ENCODE measurements at regions not wholly inside any gene's neighbourhood (a gene's known extent, or its start where the extent isn't known, plus 50 kb on each side); places are given as distances from the start of the nearest gene placed in this dataset.

GRCh38 chr12:61870658-61871484, 389.3 kb upstream of the USP15 start:
- Mint-ChIP-seq H3K27ac (peak overlapping the region in 1 of 8 donors; percentile 76), H3K4me1 (no peaks in the 10 kb centered on the region), H3K36me3 (no peaks in the 10 kb centered on the region), H3K9me3 (peaks cover 0 to 7% (median 2%) of the 10 kb centered on the region in 5 donors), H3K4me3 (no peak overlapping the region), H3K27me3 (peaks cover 0 to 1% of the 10 kb centered on the region in 2 donors)
- H3K36me3 ChIP-seq (ENCODE audit: insufficient read depth, low read length), result no peaks in the 10 kb centered on the region
- H3K9me3 ChIP-seq (ENCODE audit: low read length), result no peaks in the 10 kb centered on the region
- DNase-seq, result peak in 1 of 5 donors; percentile 21
- H3K27ac ChIP-seq (ENCODE audit: low read depth, low read length), result no peak overlapping the region
- ChIA-PET CTCF (no interaction called here), POLR2A (no interaction called here)
- H3K27me3 ChIP-seq (ENCODE audit: insufficient read depth, low read length, poor library complexity, severe bottlenecking), result no peaks in the 10 kb centered on the region
- H3K4me3 ChIP-seq (ENCODE audit: low read length), result no peak overlapping the region
- H3K4me1 ChIP-seq (ENCODE audit: insufficient read depth, low read length), result peaks cover 11% of the 10 kb centered on the region

- Mint-ChIP-seq H3K4me1 (no peaks in the 10 kb centered on the region), H3K27ac (peak overlapping the region in 1 of 8 donors; percentile 76), H3K9me3 (peaks cover 0 to 5% (median 2%) of the 10 kb centered on the region in 5 donors), H3K36me3 (no peaks in the 10 kb centered on the region), H3K4me3 (no peak overlapping the region), H3K27me3 (peaks cover 0 to 1% of the 10 kb centered on the region in 2 donors)
- Histone ChIP-seq H3K36me3 (ENCODE audit: insufficient read depth, low read length) (no peaks in the 10 kb centered on the region), H3K27me3 (ENCODE audit: insufficient read depth, low read length, poor library complexity, severe bottlenecking) (no peaks in the 10 kb centered on the region), H3K4me3 (ENCODE audit: low read length) (no peak overlapping the region), H3K4me1 (ENCODE audit: insufficient read depth, low read length) (peaks cover 11% of the 10 kb centered on the region), H3K9me3 (ENCODE audit: low read length) (no peaks in the 10 kb centered on the region), H3K27ac (ENCODE audit: low read depth, low read length) (no peak overlapping the region)
- POLR2A ChIA-PET, result no interaction called here
- DNase-seq, result no peak
- CTCF ChIA-PET, result no interaction called here
Observed at GRCh38 chr12:61871485-61871810, 388.8 kb upstream of the USP15 start.

GRCh38 chr12:61879229-61879628, 381.0 kb upstream of the USP15 start:
- H3K9me3 Mint-ChIP-seq, result peaks cover 0 to 21% (median 3%) of the 10 kb centered on the region in 5 donors
- H3K36me3 ChIP-seq (ENCODE audit: insufficient read depth, low read length), result no peaks in the 10 kb centered on the region
- no peaks in the 10 kb centered on the region for H3K27me3 Mint-ChIP-seq
- CTCF ChIA-PET, result no interaction called here
- H3K27ac ChIP-seq (ENCODE audit: low read depth, low read length), result no peak overlapping the region
- DNase-seq, result no peak
- H3K4me3 ChIP-seq (ENCODE audit: low read length), result no peak overlapping the region
- H3K9me3 ChIP-seq (ENCODE audit: low read length), result no peaks in the 10 kb centered on the region
- POLR2A ChIA-PET, result no interaction called here
- H3K4me1 Mint-ChIP-seq, result no peaks in the 10 kb centered on the region
- H3K27me3 ChIP-seq (ENCODE audit: insufficient read depth, low read length, poor library complexity, severe bottlenecking), result no peaks in the 10 kb centered on the region
- H3K4me1 ChIP-seq (ENCODE audit: insufficient read depth, low read length), result no peaks in the 10 kb centered on the region
- no peak overlapping the region for H3K4me3 Mint-ChIP-seq
- H3K27ac Mint-ChIP-seq, result no peak overlapping the region
- peaks cover 0 to 3% (median 0%) of the 10 kb centered on the region in 3 donors for H3K36me3 Mint-ChIP-seq

GRCh38 chr12:61880186-61880585, 380.0 kb upstream of the USP15 start:
- H3K4me1 ChIP-seq (ENCODE audit: insufficient read depth, low read length), result no peaks in the 10 kb centered on the region
- no peak for DNase-seq
- no peaks in the 10 kb centered on the region for H3K36me3 ChIP-seq (ENCODE audit: insufficient read depth, low read length)
- Mint-ChIP-seq H3K9me3 (peaks cover 0 to 20% (median 3%) of the 10 kb centered on the region in 5 donors), H3K27ac (no peak overlapping the region), H3K4me3 (no peak overlapping the region), H3K27me3 (no peaks in the 10 kb centered on the region), H3K4me1 (no peaks in the 10 kb centered on the region), H3K36me3 (peaks cover 0 to 3% (median 0%) of the 10 kb centered on the region in 3 donors)
- POLR2A ChIA-PET, result no interaction called here
- CTCF ChIA-PET, result no interaction called here
- H3K9me3 ChIP-seq (ENCODE audit: low read length), result no peaks in the 10 kb centered on the region
- no peak overlapping the region for H3K4me3 ChIP-seq (ENCODE audit: low read length)
- H3K27me3 ChIP-seq (ENCODE audit: insufficient read depth, low read length, poor library complexity, severe bottlenecking), result no peaks in the 10 kb centered on the region
- H3K27ac ChIP-seq (ENCODE audit: low read depth, low read length), result no peak overlapping the region

- no peak overlapping the region for H3K4me3 Mint-ChIP-seq
- Histone ChIP-seq H3K36me3 (ENCODE audit: insufficient read depth, low read length) (no peaks in the 10 kb centered on the region), H3K9me3 (ENCODE audit: low read length) (no peaks in the 10 kb centered on the region), H3K4me1 (ENCODE audit: insufficient read depth, low read length) (no peaks in the 10 kb centered on the region), H3K4me3 (ENCODE audit: low read length) (no peak overlapping the region), H3K27ac (ENCODE audit: low read depth, low read length) (no peak overlapping the region), H3K27me3 (ENCODE audit: insufficient read depth, low read length, poor library complexity, severe bottlenecking) (no peaks in the 10 kb centered on the region)
- ChIA-PET POLR2A (no interaction called here), CTCF (no interaction called here)
- peaks cover 0 to 11% (median 9%) of the 10 kb centered on the region in 5 donors for H3K9me3 Mint-ChIP-seq
- DNase-seq, result no peak
- H3K27ac Mint-ChIP-seq, result no peak overlapping the region
- H3K4me1 Mint-ChIP-seq, result no peaks in the 10 kb centered on the region
- H3K36me3 Mint-ChIP-seq, result no peaks in the 10 kb centered on the region
- H3K27me3 Mint-ChIP-seq, result no peaks in the 10 kb centered on the region
Observed at GRCh38 chr12:61891632-61892031, 368.6 kb upstream of the USP15 start.

GRCh38 chr12:61894168-61894567, 366.0 kb upstream of the USP15 start:
- no peaks in the 10 kb centered on the region for H3K4me1 ChIP-seq (ENCODE audit: insufficient read depth, low read length)
- Mint-ChIP-seq H3K27ac (no peak overlapping the region), H3K36me3 (no peaks in the 10 kb centered on the region), H3K9me3 (peaks cover 3 to 16% (median 7%) of the 10 kb centered on the region in 5 donors), H3K4me1 (no peaks in the 10 kb centered on the region), H3K27me3 (no peaks in the 10 kb centered on the region), H3K4me3 (no peak overlapping the region)
- H3K27ac ChIP-seq (ENCODE audit: low read depth, low read length), result no peak overlapping the region
- H3K9me3 ChIP-seq (ENCODE audit: low read length), result no peaks in the 10 kb centered on the region
- H3K27me3 ChIP-seq (ENCODE audit: insufficient read depth, low read length, poor library complexity, severe bottlenecking), result no peaks in the 10 kb centered on the region
- ChIA-PET POLR2A (no interaction called here), CTCF (no interaction called here)
- H3K36me3 ChIP-seq (ENCODE audit: insufficient read depth, low read length), result no peaks in the 10 kb centered on the region
- no peak overlapping the region for H3K4me3 ChIP-seq (ENCODE audit: low read length)
- no peak for DNase-seq

GRCh38 chr12:61896436-61896835, 363.8 kb upstream of the USP15 start:
- ChIA-PET POLR2A (no interaction called here), CTCF (no interaction called here)
- H3K4me1 ChIP-seq (ENCODE audit: insufficient read depth, low read length), result no peaks in the 10 kb centered on the region
- no peaks in the 10 kb centered on the region for H3K27me3 Mint-ChIP-seq
- no peaks in the 10 kb centered on the region for H3K27me3 ChIP-seq (ENCODE audit: insufficient read depth, low read length, poor library complexity, severe bottlenecking)
- no peaks in the 10 kb centered on the region for H3K4me1 Mint-ChIP-seq
- no peaks in the 10 kb centered on the region for H3K36me3 Mint-ChIP-seq
- H3K27ac Mint-ChIP-seq, result no peak overlapping the region
- no peak overlapping the region for H3K27ac ChIP-seq (ENCODE audit: low read depth, low read length)
- H3K9me3 ChIP-seq (ENCODE audit: low read length), result no peaks in the 10 kb centered on the region
- H3K4me3 ChIP-seq (ENCODE audit: low read length), result no peak overlapping the region
- H3K36me3 ChIP-seq (ENCODE audit: insufficient read depth, low read length), result no peaks in the 10 kb centered on the region
- no peak for DNase-seq
- H3K4me3 Mint-ChIP-seq, result no peak overlapping the region
- H3K9me3 Mint-ChIP-seq, result peaks cover 5 to 16% (median 8%) of the 10 kb centered on the region in 5 donors

- Mint-ChIP-seq H3K4me1 (no peaks in the 10 kb centered on the region), H3K27me3 (peaks cover 0 to 2% of the 10 kb centered on the region in 2 donors), H3K36me3 (no peaks in the 10 kb centered on the region), H3K27ac (no peak overlapping the region), H3K4me3 (no peak overlapping the region), H3K9me3 (peaks cover 6 to 25% (median 10%) of the 10 kb centered on the region in 5 donors)
- Histone ChIP-seq H3K4me3 (ENCODE audit: low read length) (no peak overlapping the region), H3K27me3 (ENCODE audit: insufficient read depth, low read length, poor library complexity, severe bottlenecking) (no peaks in the 10 kb centered on the region), H3K9me3 (ENCODE audit: low read length) (no peaks in the 10 kb centered on the region), H3K27ac (ENCODE audit: low read depth, low read length) (no peak overlapping the region), H3K36me3 (ENCODE audit: insufficient read depth, low read length) (no peaks in the 10 kb centered on the region), H3K4me1 (ENCODE audit: insufficient read depth, low read length) (no peaks in the 10 kb centered on the region)
- no peak for DNase-seq
- POLR2A ChIA-PET, result no interaction called here
- CTCF ChIA-PET, result no interaction called here
Observed at GRCh38 chr12:61902403-61902802, 357.8 kb upstream of the USP15 start.

Data from CD8-positive, alpha-beta memory T cell (primary cell).